HEK293T (cell line): ENCODE measurements at regions not wholly inside any gene's neighbourhood (a gene's known extent, or its start where the extent isn't known, plus 50 kb on each side); places are given as distances from the start of the nearest gene placed in this dataset.

Experiments used
- CTCF ChIA-PET: fragments of 350-600 bp; formaldehyde crosslinking; extraction: SDS; loops from one replicate; lab custom pipeline; 2021; ENCODE audit warnings: antibody characterized with exemption, inconsistent platforms; lab: Yijun Ruan, JAX
- POLR2A ChIA-PET: fragments of 350-600 bp; formaldehyde crosslinking; extraction: SDS; loops from one replicate; lab custom pipeline; 2020; ENCODE audit warnings: antibody characterized with exemption, inconsistent platforms; lab: Yijun Ruan, JAX
- DNase-seq: peaks from one replicate; pipeline ENCODE4 v3.0.0; 2012; ENCODE audit warnings: mixed read lengths; ENCODE audit errors: extremely low spot score
- ARNT ChIP-seq: fragments of 450-650 bp; IDR thresholded peaks from 2 replicates; pipeline ENCODE4 v1.6.1; 2017; ENCODE audit warnings: mild to moderate bottlenecking
- BHLHE40 ChIP-seq: fragments of 450-650 bp; IDR thresholded peaks from 2 replicates; pipeline ENCODE4 v1.6.1; 2016; ENCODE audit warnings: mild to moderate bottlenecking, moderate library complexity, borderline replicate concordance
- CTBP1 ChIP-seq: fragments of 450-650 bp; IDR thresholded peaks from 2 replicates; pipeline ENCODE4 v1.6.1; 2016; ENCODE audit warnings: borderline replicate concordance
- ELF4 ChIP-seq: fragments of 450-650 bp; IDR thresholded peaks from 2 replicates; pipeline ENCODE4 v1.6.1; 2017; ENCODE audit warnings: antibody characterized with exemption
- FOXA1 ChIP-seq: fragments of 450-650 bp; IDR thresholded peaks from 2 replicates; pipeline ENCODE4 v1.6.1; 2016; ENCODE audit warnings: mild to moderate bottlenecking
- FOXK2 ChIP-seq: fragments of 450-650 bp; IDR thresholded peaks from 2 replicates; pipeline ENCODE4 v1.6.1; 2016; ENCODE audit warnings: mild to moderate bottlenecking
- FOXM1 ChIP-seq: fragments of 450-650 bp; IDR thresholded peaks from 2 replicates; pipeline ENCODE4 v1.6.1; 2017; ENCODE audit warnings: mild to moderate bottlenecking, borderline replicate concordance
- HDGF ChIP-seq: fragments of 450-650 bp; IDR thresholded peaks from 2 replicates; pipeline ENCODE4 v1.6.1; 2017; ENCODE audit warnings: antibody characterized with exemption, borderline replicate concordance
- L3MBTL2 ChIP-seq: fragments of 450-650 bp; conservative IDR thresholded peaks from 2 replicates; pipeline ENCODE4 v1.6.1; 2016; ENCODE audit warnings: mild to moderate bottlenecking
- LEF1 ChIP-seq: fragments of 450-650 bp; IDR thresholded peaks from 2 replicates; pipeline ENCODE4 v1.6.1; 2017; ENCODE audit warnings: mild to moderate bottlenecking, borderline replicate concordance
- NFRKB ChIP-seq: fragments of 450-650 bp; IDR thresholded peaks from 2 replicates; pipeline ENCODE4 v1.6.1; 2016; ENCODE audit warnings: mild to moderate bottlenecking, moderate library complexity
- PKNOX1 ChIP-seq: fragments of 450-650 bp; IDR thresholded peaks from 2 replicates; pipeline ENCODE4 v1.6.1; 2016
- SP1 ChIP-seq: fragments of 450-650 bp; IDR thresholded peaks from 2 replicates; pipeline ENCODE4 v1.6.1; 2017
- SUZ12 ChIP-seq: fragments of 450-650 bp; IDR thresholded peaks from 2 replicates; pipeline ENCODE4 v1.6.1; 2016; ENCODE audit warnings: mild to moderate bottlenecking
- TARDBP ChIP-seq: fragments of 450-650 bp; IDR thresholded peaks from 2 replicates; pipeline ENCODE4 v1.6.1; 2016
- ZNF384 ChIP-seq: fragments of 450-650 bp; IDR thresholded peaks from 2 replicates; pipeline ENCODE4 v1.6.1; 2016

DNA sequence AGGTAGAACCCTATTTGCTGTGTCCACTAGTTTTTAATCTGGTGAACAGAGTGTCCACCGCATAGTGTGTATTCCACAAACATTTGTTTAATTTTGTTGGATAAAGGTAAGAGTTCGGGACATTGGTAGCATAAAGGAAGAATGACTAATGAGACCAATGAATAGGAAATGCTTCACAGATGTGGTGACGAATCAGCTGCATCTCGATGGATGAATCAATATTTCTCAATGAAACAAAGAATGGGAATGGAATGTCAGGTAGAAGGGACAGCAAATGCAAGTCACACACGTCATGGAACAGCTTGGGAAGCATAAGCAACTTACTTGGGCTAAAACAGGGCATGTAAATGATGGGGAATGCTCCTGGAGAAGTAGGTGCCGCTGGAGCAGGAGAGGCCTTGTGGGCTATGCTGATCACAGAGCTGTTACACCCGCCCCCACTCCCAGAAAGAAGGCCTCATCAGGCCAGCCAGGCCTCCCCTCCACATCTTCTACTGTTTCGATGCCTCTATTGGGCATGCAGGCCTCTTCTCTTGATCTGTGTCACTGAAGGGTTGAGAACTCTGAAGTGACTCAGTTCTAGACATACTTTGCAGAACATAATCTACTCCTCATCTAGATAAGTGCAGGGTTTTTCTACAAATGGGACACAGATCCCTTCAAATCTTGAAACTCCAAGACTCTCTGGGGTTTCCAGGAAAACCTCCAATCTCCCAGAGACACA is 120.0 kb upstream of the GADL1 start:
- no peak for DNase-seq
- ChIA-PET POLR2A (no interaction called here), CTCF (no interaction called here)
- TF ChIP-seq ZNF384 (no peak), HDGF (no peak), SP1 (no peak), CTBP1 (no peak), PKNOX1 (no peak), ELF4 (no peak), SUZ12 (no peak), TARDBP (no peak)

DNA sequence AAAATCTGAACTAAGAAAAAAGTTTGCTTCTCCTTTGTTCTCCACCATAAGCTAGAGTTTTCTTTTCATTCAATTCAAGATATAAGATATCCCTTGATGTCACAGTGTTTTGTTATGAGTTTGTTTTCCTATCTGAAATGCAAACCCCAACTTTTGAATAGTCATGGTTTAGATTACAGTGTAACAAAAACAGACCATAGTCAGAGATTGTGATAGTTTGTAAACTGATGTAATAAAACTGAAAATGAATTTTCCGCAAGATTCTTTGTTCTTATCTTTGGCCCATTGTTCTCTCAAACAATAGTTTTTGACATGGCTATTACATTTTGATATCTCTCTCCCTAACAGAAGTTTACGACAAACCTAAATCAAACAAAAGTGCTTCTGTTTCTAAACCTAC is 121.7 kb upstream of the GADL1 start:
- ChIA-PET POLR2A (no interaction called here), CTCF (no interaction called here)
- no peak for DNase-seq
- TF ChIP-seq PKNOX1 (no peak), SP1 (no peak), LEF1 (no peak), ELF4 (no peak), ZNF384 (no peak), HDGF (no peak), FOXK2 (no peak)

DNA sequence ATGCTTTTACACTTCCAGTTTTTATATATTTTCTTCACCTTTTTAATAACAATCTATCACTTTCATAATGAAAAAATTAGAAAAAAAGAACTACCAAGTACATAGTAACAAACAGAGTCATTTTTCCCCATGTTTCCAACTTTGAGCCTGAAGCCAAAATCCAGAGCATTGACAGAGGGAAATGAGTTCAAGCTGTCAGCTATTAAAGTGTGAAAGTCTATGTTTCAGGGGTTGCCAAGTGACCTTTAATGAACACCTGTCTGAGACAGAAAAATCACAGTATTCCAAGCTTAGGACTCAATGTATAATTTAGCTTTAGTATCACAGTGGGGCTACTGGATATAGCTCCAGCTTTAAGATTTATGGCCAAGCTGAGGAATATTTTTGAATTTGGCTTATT is 128.3 kb upstream of the GADL1 start:
- DNase-seq = no peak
- no peak for TF ChIP-seq BHLHE40
- no peak for TF ChIP-seq ELF4
- TF ChIP-seq NFRKB = no peak
- TF ChIP-seq HDGF = no peak
- no peak for TF ChIP-seq LEF1
- no peak for TF ChIP-seq TARDBP
- TF ChIP-seq FOXK2 = no peak
- no peak for TF ChIP-seq SUZ12
- no peak for TF ChIP-seq ZNF384
- no peak for TF ChIP-seq ARNT
- ChIA-PET CTCF (no interaction called here), POLR2A (no interaction called here)

GRCh38 chr3:31025541-31025940 is 131.1 kb upstream of the GADL1 start:
- ChIA-PET POLR2A (no interaction called here), CTCF (interaction anchor here (0.6 kb wide), 1 partner anchor 66 kb away, joined by 3 read pairs; no protein-coding TSS in a partner anchor)
- TF ChIP-seq ZNF384 (no peak), CTBP1 (no peak), FOXK2 (no peak), L3MBTL2 (no peak), LEF1 (no peak), SUZ12 (no peak), BHLHE40 (no peak), FOXA1 (no peak), NFRKB (no peak), ARNT (no peak), HDGF (no peak), TARDBP (no peak), FOXM1 (no peak), PKNOX1 (no peak), SP1 (no peak), ELF4 (no peak)
- DNase-seq = no peak

DNA sequence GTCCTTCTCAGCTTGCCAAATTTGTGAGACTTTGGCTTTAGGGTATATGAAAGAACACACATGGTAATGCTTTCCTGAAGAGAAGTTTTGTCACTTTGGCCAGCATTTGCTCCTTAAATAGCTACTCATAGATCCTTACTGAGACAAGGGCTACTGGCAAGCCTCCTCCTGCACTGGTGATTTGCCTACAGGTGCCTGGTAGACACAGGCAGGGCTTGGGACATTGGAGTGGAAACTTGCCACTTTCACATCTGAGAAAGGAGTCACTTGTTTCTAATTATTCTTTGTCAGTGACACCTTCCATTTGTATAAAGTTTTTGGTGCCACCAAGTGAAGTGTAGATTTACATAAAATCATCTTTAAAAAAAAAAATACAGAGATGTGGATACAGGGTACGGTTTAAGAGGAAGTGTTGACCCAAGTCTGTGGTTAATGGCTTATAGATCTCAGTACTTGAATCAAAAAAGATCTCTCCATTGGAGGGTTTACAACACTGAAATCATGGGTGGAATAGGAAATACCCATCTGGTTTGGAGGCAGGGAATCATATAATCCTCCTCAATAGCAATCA is 132.8 kb upstream of the GADL1 start:
- no peak for DNase-seq
- ChIA-PET POLR2A (no interaction called here), CTCF (no interaction called here)
- TF ChIP-seq SP1 = no peak
- TF ChIP-seq ELF4 = no peak
- TF ChIP-seq ZNF384 = no peak
- no peak for TF ChIP-seq FOXA1
- TF ChIP-seq HDGF = no peak
- TF ChIP-seq ARNT = no peak
- no peak for TF ChIP-seq SUZ12
- TF ChIP-seq CTBP1 = no peak
- no peak for TF ChIP-seq NFRKB
- TF ChIP-seq FOXM1 = no peak
- TF ChIP-seq BHLHE40 = no peak
- TF ChIP-seq LEF1 = no peak
- no peak for TF ChIP-seq TARDBP
- TF ChIP-seq L3MBTL2 = no peak
- no peak for TF ChIP-seq PKNOX1
- TF ChIP-seq FOXK2 = no peak

DNA sequence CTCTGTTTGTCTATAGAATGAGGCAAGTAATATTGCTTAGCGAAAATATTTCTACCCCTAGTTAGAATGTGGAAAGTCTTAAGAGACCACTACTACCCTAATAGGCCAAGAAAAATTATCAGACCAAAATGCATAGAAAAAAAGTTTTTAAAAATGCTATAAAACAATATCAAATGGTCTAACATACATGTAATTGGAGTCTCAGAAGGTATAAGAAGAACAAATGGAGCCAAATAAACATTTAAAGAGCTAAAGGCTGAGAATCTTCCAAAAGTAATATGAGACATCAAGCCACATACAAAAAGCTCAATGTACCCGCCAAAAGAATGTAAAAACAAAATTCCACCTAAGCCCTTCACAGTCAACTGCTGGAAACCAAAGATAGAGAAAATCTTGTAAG is 133.5 kb upstream of the GADL1 start:
- POLR2A ChIA-PET = no interaction called here
- DNase-seq = no peak

More for the DNA sequence above, 133.5 kb upstream of the GADL1 start:
- CTCF ChIA-PET = no interaction called here
- TF ChIP-seq BHLHE40 = no peak
- no peak for TF ChIP-seq ZNF384
- TF ChIP-seq FOXM1 = no peak
- no peak for TF ChIP-seq TARDBP
- no peak for TF ChIP-seq SP1
- no peak for TF ChIP-seq HDGF
- no peak for TF ChIP-seq LEF1
- TF ChIP-seq CTBP1 = no peak
- no peak for TF ChIP-seq ELF4
- no peak for TF ChIP-seq PKNOX1
- TF ChIP-seq SUZ12 = no peak
